Keratinocyte (primary cell): ENCODE measurements at regions not wholly inside any gene's neighbourhood (a gene's known extent, or its start where the extent isn't known, plus 50 kb on each side); places are given as distances from the start of the nearest gene placed in this dataset.

Source experiments
- DNase-seq: peaks from one replicate; pipeline ENCODE4 v3.0.0-alpha.2; 2011; ENCODE audit warnings: low read depth, missing footprints, low spot score
- FAIRE-seq: peaks from 2 replicates; lab custom pipeline; 2011; peaks lifted over from hg19 to GRCh38; lab: Jason Lieb, UNC
- H2AFZ ChIP-seq: 2 replicates; pipeline ENCODE4 v1.6.0; 2012; ENCODE audit warnings: low read length, control low read depth, inconsistent platforms; ENCODE audit not compliant: control insufficient read depth
- H3K27ac ChIP-seq: 2 replicates; pipeline ENCODE4 v1.5.1; 2011; ENCODE audit warnings: low read length; ENCODE audit not compliant: control insufficient read depth, insufficient read depth
- H3K27me3 ChIP-seq: 3 replicates; pipeline ENCODE4 v1.6.0; 2011; ENCODE audit warnings: low read length; ENCODE audit not compliant: control insufficient read depth, insufficient read depth; ENCODE audit errors: extremely low read depth
- H3K36me3 ChIP-seq, 2 experiments: 2 replicates in 1 of 2; 3 replicates in 1 of 2; pipeline ENCODE4 v1.5.1; 2011; ENCODE audit warnings: low read length in 2 of 2, mild to moderate bottlenecking in 1 of 2; ENCODE audit not compliant: control insufficient read depth in 2 of 2, insufficient read depth in 2 of 2; ENCODE audit errors: extremely low read depth in 1 of 2
- H3K4me1 ChIP-seq: 3 replicates; pipeline ENCODE4 v1.5.1; 2011; ENCODE audit warnings: low read length; ENCODE audit not compliant: control insufficient read depth, insufficient read depth; ENCODE audit errors: extremely low read depth
- H3K4me2 ChIP-seq: 3 replicates; pipeline ENCODE4 v1.6.0; 2011; ENCODE audit warnings: low read depth, low read length; ENCODE audit not compliant: control insufficient read depth, insufficient read depth; ENCODE audit errors: extremely low read depth
- H3K4me3 ChIP-seq, 3 experiments: fragments of 200-600 bp in 1 of 3; sonication (generic) in 1 of 3; 2 replicates in 2 of 3; 3 replicates in 1 of 3; pipeline ENCODE4 v1.5.1; 2011 to 2016; ENCODE audit warnings: low read length in 3 of 3, mild to moderate bottlenecking in 3 of 3, control low read depth in 2 of 3, inconsistent platforms in 1 of 3, low read depth in 1 of 3, mixed read lengths in 1 of 3, mixed run types in 1 of 3, moderate library complexity in 1 of 3; ENCODE audit not compliant: control insufficient read depth in 2 of 3, insufficient read depth in 2 of 3; ENCODE audit errors: extremely low read depth in 1 of 3
- H3K79me2 ChIP-seq: 2 replicates; pipeline ENCODE4 v1.6.0; 2012; ENCODE audit warnings: low read length; ENCODE audit not compliant: control insufficient read depth, insufficient read depth
- H3K9ac ChIP-seq: 3 replicates; pipeline ENCODE4 v1.6.0; 2011; ENCODE audit warnings: low read length; ENCODE audit not compliant: control insufficient read depth, insufficient read depth; ENCODE audit errors: extremely low read depth
- H3K9me1 ChIP-seq: 3 replicates; pipeline ENCODE4 v1.6.0; 2011; ENCODE audit warnings: low read length; ENCODE audit not compliant: control insufficient read depth, insufficient read depth; ENCODE audit errors: extremely low read depth
- H3K9me3 ChIP-seq: 2 replicates; pipeline ENCODE4 v1.5.1; 2012; ENCODE audit warnings: low read depth, low read length; ENCODE audit not compliant: control insufficient read depth
- H4K20me1 ChIP-seq: 3 replicates; pipeline ENCODE4 v1.6.0; 2011; ENCODE audit warnings: low read length; ENCODE audit not compliant: control insufficient read depth, insufficient read depth; ENCODE audit errors: extremely low read depth
- CTCF ChIP-seq, 3 experiments: IDR thresholded peaks in 1 of 3; conservative IDR thresholded peaks in 1 of 3; optimal IDR thresholded peaks in 1 of 3; 2 replicates in 2 of 3; 3 replicates in 1 of 3; pipeline versions ENCODE3 to v1.5.1; 2011; ENCODE audit warnings: low read length in 3 of 3, mild to moderate bottlenecking in 3 of 3, moderate library complexity in 2 of 3, control low read depth in 1 of 3, inconsistent platforms in 1 of 3; ENCODE audit not compliant: insufficient read depth in 2 of 3; ENCODE audit errors: extremely low read depth in 1 of 3
- EZH2 ChIP-seq: IDR thresholded peaks from one replicate; pipeline ENCODE4 v1.6.1; 2012; ENCODE audit warnings: inconsistent platforms, mild to moderate bottlenecking, low read length, moderate library complexity
- dilution Hi-C: fragments of 300-500 bp; cut with MboI; formaldehyde crosslinking; loops from one replicate; pipeline ENCODE4 v1.7.0; 2020; ENCODE audit warnings: low sequenced_read_pairs; ENCODE audit not compliant: extremely low pct_ligation_motif_present

- Histone ChIP-seq H3K27me3 (no peaks in the 10 kb centered on the region), H3K9me1 (no peaks in the 10 kb centered on the region), H3K4me2 (no peak overlapping the region), H3K4me3 (no peak overlapping the region), H3K9ac (no peak overlapping the region), H3K27ac (no peak overlapping the region), H4K20me1 (no peaks in the 10 kb centered on the region), H3K79me2 (no peaks in the 10 kb centered on the region), H3K4me1 (no peaks in the 10 kb centered on the region), H3K9me3 (peaks cover 8% of the 10 kb centered on the region), H2AFZ (no peak overlapping the region), H3K36me3 (no peaks in the 10 kb centered on the region)
- FAIRE-seq (no peak), DNase-seq (no peak)
- dilution Hi-C loops = no loop called here
- TF ChIP-seq CTCF (optimal IDR thresholded peaks at IDR 0.05 in 1 of 3, IDR thresholded peaks at IDR 0.05 in 1 of 3, conservative IDR thresholded peaks at IDR 0.05 in 1 of 3; ENCODE audit: extremely low read depth in 1 of 3, insufficient read depth in 2 of 3, low read length in 3 of 3) = no peak
- TF ChIP-seq EZH2 = no peak
Measured at GRCh38 chr11:70698871-70699270, 300.5 kb downstream of the CTTN start.

GRCh38 chr11:70699294-70700221, 301.2 kb downstream of the CTTN start:
- Histone ChIP-seq H3K4me1 (no peaks in the 10 kb centered on the region), H3K9me1 (no peaks in the 10 kb centered on the region), H3K4me3 (no peak overlapping the region), H3K27ac (no peak overlapping the region), H3K4me2 (no peak overlapping the region), H4K20me1 (no peaks in the 10 kb centered on the region), H3K79me2 (no peaks in the 10 kb centered on the region), H3K36me3 (no peaks in the 10 kb centered on the region), H3K9ac (no peak overlapping the region), H2AFZ (no peak overlapping the region), H3K27me3 (no peaks in the 10 kb centered on the region), H3K9me3 (peaks cover 9% of the 10 kb centered on the region)
- no peak for TF ChIP-seq EZH2
- TF ChIP-seq CTCF (optimal IDR thresholded peaks at IDR 0.05 in 1 of 3, IDR thresholded peaks at IDR 0.05 in 1 of 3, conservative IDR thresholded peaks at IDR 0.05 in 1 of 3; ENCODE audit: extremely low read depth in 1 of 3, insufficient read depth in 2 of 3, low read length in 3 of 3) = no peak
- DNase-seq (no peak), FAIRE-seq (no peak)
- dilution Hi-C loops = no loop called here
